OCI-LY7 (cell line): ENCODE measurements at regions not wholly inside any gene's neighbourhood (a gene's known extent, or its start where the extent isn't known, plus 50 kb on each side); places are given as distances from the start of the nearest gene placed in this dataset.

Source experiments
- BruUV-seq: library from RNA; stranded (reverse); fragments of 400-500 nt; replicated peaks from 2 replicates; lab custom pipeline; 2021; lab: Mats Ljungman, UMichigan
- CTCF ChIA-PET: fragments of 300-600 bp; sonication (Branson Sonifier 250); formaldehyde crosslinking; loops from one replicate; lab custom pipeline; 2022; ENCODE audit warnings: antibody characterized with exemption; ENCODE audit not compliant: unreplicated experiment; lab: Charles Lee
- POLR2A ChIA-PET: fragments of 300-600 bp; sonication (Branson Sonifier 250); formaldehyde crosslinking; loops from one replicate; lab custom pipeline; 2022; ENCODE audit warnings: antibody characterized with exemption; lab: Charles Lee
- DNase-seq: peaks from one replicate; pipeline ENCODE4 v3.0.0-alpha.2; 2015; ENCODE audit warnings: low spot score
- H2AFZ ChIP-seq: fragments of 200-600 bp; sonication (generic), shearing (Covaris generic); 2 replicates; pipeline ENCODE4 v1.6.1; 2014; ENCODE audit warnings: mild to moderate bottlenecking, antibody characterized with exemption, low read length, moderate library complexity
- H3K27ac ChIP-seq: fragments of 200-600 bp; sonication (generic); 2 replicates; pipeline ENCODE4 v1.5.1; 2014; ENCODE audit warnings: mixed run types, low read depth, mild to moderate bottlenecking, moderate library complexity, low read length, inconsistent platforms; ENCODE audit not compliant: poor library complexity, severe bottlenecking
- H3K36me3 ChIP-seq: fragments of 200-600 bp; sonication (generic); 2 replicates; pipeline ENCODE4 v1.6.1; 2014; ENCODE audit warnings: mild to moderate bottlenecking, antibody characterized with exemption, low read length, moderate library complexity, mixed read lengths; ENCODE audit not compliant: insufficient read depth
- H3K4me1 ChIP-seq: fragments of 200-600 bp; sonication (generic); 2 replicates; pipeline ENCODE4 v1.5.1; 2014; ENCODE audit warnings: mild to moderate bottlenecking, low read length; ENCODE audit not compliant: insufficient read depth, poor library complexity, severe bottlenecking
- H3K4me2 ChIP-seq: fragments of 200-600 bp; sonication (generic); 2 replicates; pipeline ENCODE4 v1.6.1; 2014; ENCODE audit warnings: mild to moderate bottlenecking, low read length
- H3K4me3 ChIP-seq: fragments of 200-600 bp; sonication (generic); 2 replicates; pipeline ENCODE4 v1.5.1; 2014; ENCODE audit warnings: mild to moderate bottlenecking, low read depth, low read length; ENCODE audit not compliant: poor library complexity, severe bottlenecking
- H3K79me2 ChIP-seq: fragments of 200-600 bp; sonication (generic); 2 replicates; pipeline ENCODE4 v1.6.1; 2016; ENCODE audit warnings: low read depth, mild to moderate bottlenecking, low read length, moderate library complexity, mixed read lengths; ENCODE audit not compliant: insufficient read depth
- H3K9me2 ChIP-seq: fragments of 200-600 bp; sonication (generic); 2 replicates; pipeline ENCODE4 v1.6.1; 2016; ENCODE audit warnings: mild to moderate bottlenecking, low read length, mixed read lengths; ENCODE audit not compliant: insufficient read depth
- H3K9me3 ChIP-seq: fragments of 200-600 bp; sonication (generic); 2 replicates; pipeline ENCODE4 v1.6.1; 2014; ENCODE audit warnings: mild to moderate bottlenecking, mixed run types, low read length, mixed read lengths
- H4K20me1 ChIP-seq: fragments of 200-600 bp; sonication (generic); 2 replicates; pipeline ENCODE4 v1.6.1; 2014; ENCODE audit warnings: mild to moderate bottlenecking, antibody characterized with exemption, low read length, moderate library complexity, mixed read lengths; ENCODE audit not compliant: insufficient read depth
- CTCF ChIP-seq: fragments of 200-600 bp; sonication (generic); conservative IDR thresholded peaks from 2 replicates; pipeline ENCODE4 v1.5.1; 2014; ENCODE audit warnings: mild to moderate bottlenecking, antibody characterized with exemption, low read length, moderate library complexity, mixed read lengths
- EZH2phosphoT487 ChIP-seq: fragments of 200-600 bp; sonication (generic); IDR thresholded peaks from 2 replicates; pipeline ENCODE4 v1.6.1; 2018; ENCODE audit warnings: low read depth, borderline replicate concordance, mild to moderate bottlenecking, mixed run types, antibody characterized with exemption, low read length, moderate library complexity, mixed read lengths
- intact Hi-C: fragments of 100-400 bp; cut with micrococcal nuclease; formaldehyde crosslinking; loops from one replicate; pipeline ENCODE4 v1.10.0; 2022; ENCODE audit not compliant: unreplicated experiment

- intact Hi-C loops: no loop called here
- ChIA-PET CTCF (no interaction called here), POLR2A (no interaction called here)
- Histone ChIP-seq H3K4me2 (no peak overlapping the region), H3K36me3 (no peaks in the 10 kb centered on the region), H3K4me3 (no peak overlapping the region), H2AFZ (no peak overlapping the region), H3K79me2 (no peaks in the 10 kb centered on the region), H3K9me2 (no peaks in the 10 kb centered on the region), H4K20me1 (no peaks in the 10 kb centered on the region), H3K4me1 (no peaks in the 10 kb centered on the region), H3K27ac (no peak overlapping the region), H3K9me3 (no peaks in the 10 kb centered on the region)
- TF ChIP-seq EZH2phosphoT487: no peak
- no peak for DNase-seq
- BruUV-seq: no TSS peak
Observed at GRCh38 chr9:38337181-38337580, 55.3 kb upstream of the ALDH1B1 start.

GRCh38 chr9:38336341-38336740, 56.2 kb upstream of the ALDH1B1 start:
- Histone ChIP-seq H2AFZ (no peak overlapping the region), H3K27ac (no peak overlapping the region), H3K9me2 (no peaks in the 10 kb centered on the region), H3K4me1 (no peaks in the 10 kb centered on the region), H3K9me3 (no peaks in the 10 kb centered on the region), H3K36me3 (no peaks in the 10 kb centered on the region), H3K79me2 (no peaks in the 10 kb centered on the region), H3K4me3 (no peak overlapping the region), H4K20me1 (no peaks in the 10 kb centered on the region), H3K4me2 (no peak overlapping the region)
- intact Hi-C loops: no loop called here
- BruUV-seq: no TSS peak
- TF ChIP-seq EZH2phosphoT487: no peak
- no peak for TF ChIP-seq CTCF
- CTCF ChIA-PET: no interaction called here
- POLR2A ChIA-PET: no interaction called here
- no peak for DNase-seq

GRCh38 chr9:38335686-38336085, 56.8 kb upstream of the ALDH1B1 start:
- no peak overlapping the region for H3K4me2 ChIP-seq
- no peak for DNase-seq
- no peaks in the 10 kb centered on the region for H3K9me3 ChIP-seq
- H3K4me3 ChIP-seq: no peak overlapping the region
- no peak overlapping the region for H3K27ac ChIP-seq
- H2AFZ ChIP-seq: no peak overlapping the region
- H4K20me1 ChIP-seq: no peaks in the 10 kb centered on the region
- POLR2A ChIA-PET: no interaction called here
- H3K79me2 ChIP-seq: no peaks in the 10 kb centered on the region
- H3K9me2 ChIP-seq: no peaks in the 10 kb centered on the region
- no peaks in the 10 kb centered on the region for H3K4me1 ChIP-seq
- no peak for TF ChIP-seq EZH2phosphoT487
- no peak for TF ChIP-seq CTCF
- BruUV-seq: no TSS peak
- no peaks in the 10 kb centered on the region for H3K36me3 ChIP-seq
- CTCF ChIA-PET: no interaction called here
- intact Hi-C loops: no loop called here
